ENCODE measurements at regions not wholly inside any gene's neighbourhood (a gene's known extent, or its start where the extent isn't known, plus 50 kb on each side); places are given as distances from the start of the nearest gene placed in this dataset.

DNA sequence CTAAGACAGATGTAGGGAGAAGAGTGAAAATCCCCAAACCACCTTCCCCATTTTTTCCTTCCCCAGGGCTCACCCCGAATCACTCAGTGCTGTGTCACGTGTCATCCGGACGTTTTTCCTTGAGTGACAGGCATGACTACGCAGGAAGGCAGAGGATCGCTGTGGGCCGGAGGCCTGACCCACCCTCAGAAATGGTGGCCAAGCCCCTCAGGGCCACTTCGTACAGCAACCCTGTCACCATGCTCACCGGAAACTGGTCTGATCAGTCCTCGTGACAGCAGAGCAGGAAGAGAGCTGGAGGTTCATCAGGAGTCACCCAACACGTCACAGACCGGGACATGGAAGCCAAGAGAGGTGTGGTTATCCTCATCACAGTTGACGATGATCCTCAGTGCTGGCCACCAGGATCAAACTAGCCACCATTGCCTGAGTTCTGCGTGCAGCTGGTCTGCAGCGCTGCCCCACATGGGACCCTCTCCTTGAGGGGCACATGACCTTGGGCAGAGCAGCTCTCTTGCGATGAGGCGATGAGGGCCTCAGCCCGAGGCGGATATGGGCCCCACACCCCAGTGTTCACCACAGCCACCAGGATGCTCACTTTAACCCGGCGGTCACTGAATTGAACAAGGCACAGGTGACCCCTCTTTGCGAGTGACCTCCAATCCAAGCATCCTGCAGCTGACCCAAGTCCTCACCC, 99.3 kb upstream of the INSIG1 start:
- TF ChIP-seq YY1 (IDR thresholded peaks at IDR 0.05; ENCODE audit: insufficient read depth, insufficient read length): no peak
- TF ChIP-seq ZNF274 (IDR thresholded peaks at IDR 0.05; ENCODE audit: low read depth, low read length): no peak
- TF ChIP-seq SUZ12 (IDR thresholded peaks at IDR 0.05; ENCODE audit: extremely low read depth, insufficient read depth, insufficient read length): no peak
